ENCODE measurements at regions not wholly inside any gene's neighbourhood (a gene's known extent, or its start where the extent isn't known, plus 50 kb on each side); places are given as distances from the start of the nearest gene placed in this dataset.

- TF ChIP-seq POLR2A (IDR thresholded peaks at IDR 0.05): no peak
- TF ChIP-seq, protein P1, sequence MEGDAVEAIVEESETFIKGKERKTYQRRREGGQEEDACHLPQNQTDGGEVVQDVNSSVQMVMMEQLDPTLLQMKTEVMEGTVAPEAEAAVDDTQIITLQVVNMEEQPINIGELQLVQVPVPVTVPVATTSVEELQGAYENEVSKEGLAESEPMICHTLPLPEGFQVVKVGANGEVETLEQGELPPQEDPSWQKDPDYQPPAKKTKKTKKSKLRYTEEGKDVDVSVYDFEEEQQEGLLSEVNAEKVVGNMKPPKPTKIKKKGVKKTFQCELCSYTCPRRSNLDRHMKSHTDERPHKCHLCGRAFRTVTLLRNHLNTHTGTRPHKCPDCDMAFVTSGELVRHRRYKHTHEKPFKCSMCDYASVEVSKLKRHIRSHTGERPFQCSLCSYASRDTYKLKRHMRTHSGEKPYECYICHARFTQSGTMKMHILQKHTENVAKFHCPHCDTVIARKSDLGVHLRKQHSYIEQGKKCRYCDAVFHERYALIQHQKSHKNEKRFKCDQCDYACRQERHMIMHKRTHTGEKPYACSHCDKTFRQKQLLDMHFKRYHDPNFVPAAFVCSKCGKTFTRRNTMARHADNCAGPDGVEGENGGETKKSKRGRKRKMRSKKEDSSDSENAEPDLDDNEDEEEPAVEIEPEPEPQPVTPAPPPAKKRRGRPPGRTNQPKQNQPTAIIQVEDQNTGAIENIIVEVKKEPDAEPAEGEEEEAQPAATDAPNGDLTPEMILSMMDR (IDR thresholded peaks at IDR 0.05): no peak
These were observed 56.7 kb upstream of the TOX2 start for GRCh38 chr20:43857932-43858331.
